H54 (cell line): ENCODE measurements at regions not wholly inside any gene's neighbourhood (a gene's known extent, or its start where the extent isn't known, plus 50 kb on each side); places are given as distances from the start of the nearest gene placed in this dataset.
"Not testable (repeated sequence)": the region's sequence is repeated elsewhere in the genome, so short reads cannot be mapped to it uniquely, and the experiment has no call there.

ENCODE experiments used
- DNase-seq: peaks from one replicate; pipeline ENCODE4 v3.0.0; 2011; ENCODE audit warnings: low spot score, mixed read lengths; ENCODE audit not compliant: insufficient read length
- FAIRE-seq: peaks from 3 replicates; lab custom pipeline; 2011; peaks lifted over from hg19 to GRCh38; lab: Jason Lieb, UNC
- POLR2A ChIP-seq: IDR thresholded peaks from 2 replicates; pipeline ENCODE4 v1.6.1; 2011; ENCODE audit warnings: low read depth, mild to moderate bottlenecking, low read length

GRCh38 chr21:41568606-41569385, 60.8 kb upstream of the TMPRSS2 start:
- FAIRE-seq = no peak
- no peak for TF ChIP-seq POLR2A
- no peak for DNase-seq

DNA sequence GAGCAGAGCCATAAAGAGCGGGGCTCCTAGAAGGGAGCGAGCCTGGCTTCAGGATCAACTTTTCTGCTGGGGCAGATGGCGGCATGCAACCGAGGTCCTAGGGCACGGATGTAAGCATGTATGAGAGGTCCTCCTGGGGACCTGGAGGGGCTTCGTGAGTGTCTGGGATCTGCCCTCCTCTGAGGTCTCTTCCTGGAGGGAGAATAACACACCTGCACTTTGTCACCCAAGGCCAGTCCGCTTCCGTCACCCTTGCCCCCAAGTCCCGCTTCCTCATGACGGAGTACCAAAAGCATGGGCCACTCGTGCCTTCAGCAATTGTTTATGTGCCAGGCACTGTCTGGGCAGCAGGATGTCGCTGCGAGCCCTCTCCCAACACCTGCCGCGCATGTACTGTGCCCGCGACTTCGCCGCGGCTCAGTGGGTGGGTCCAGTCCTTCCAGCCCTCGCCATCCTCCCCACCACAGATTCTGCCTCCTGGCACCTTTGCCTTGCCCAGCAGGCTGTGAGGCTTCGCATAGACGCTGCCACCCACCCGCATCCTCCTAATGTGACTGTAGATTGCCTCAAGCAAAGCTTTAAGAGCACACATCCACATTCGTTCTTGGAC, 60.0 kb upstream of the TMPRSS2 start:
- FAIRE-seq (no peak), DNase-seq (no peak)
- TF ChIP-seq POLR2A = no peak

DNA sequence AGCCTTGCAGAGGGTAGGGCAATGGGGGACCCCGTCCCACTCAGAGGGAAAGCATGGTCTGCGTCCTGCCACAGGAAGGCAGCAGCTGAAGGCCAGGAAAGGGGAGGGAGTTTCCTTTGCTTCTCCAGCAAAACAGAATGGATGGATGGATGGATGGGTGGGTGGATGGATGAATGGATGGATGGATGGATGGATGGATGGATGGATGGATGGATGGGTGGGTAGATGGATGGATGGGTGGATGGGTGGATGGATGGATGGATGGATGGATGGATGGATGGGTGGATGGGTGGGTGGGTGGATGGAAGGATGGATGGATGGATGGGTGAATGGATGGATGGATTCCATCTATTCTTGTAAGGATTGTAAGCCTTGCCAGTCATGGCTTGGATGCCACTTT, 59.3 kb upstream of the TMPRSS2 start:
- DNase-seq, FAIRE-seq: not testable (repeated sequence)

GRCh38 chr21:41566500-41567014, 58.6 kb upstream of the TMPRSS2 start:
- no peak for FAIRE-seq
- DNase-seq = no peak
- TF ChIP-seq POLR2A = no peak

DNA sequence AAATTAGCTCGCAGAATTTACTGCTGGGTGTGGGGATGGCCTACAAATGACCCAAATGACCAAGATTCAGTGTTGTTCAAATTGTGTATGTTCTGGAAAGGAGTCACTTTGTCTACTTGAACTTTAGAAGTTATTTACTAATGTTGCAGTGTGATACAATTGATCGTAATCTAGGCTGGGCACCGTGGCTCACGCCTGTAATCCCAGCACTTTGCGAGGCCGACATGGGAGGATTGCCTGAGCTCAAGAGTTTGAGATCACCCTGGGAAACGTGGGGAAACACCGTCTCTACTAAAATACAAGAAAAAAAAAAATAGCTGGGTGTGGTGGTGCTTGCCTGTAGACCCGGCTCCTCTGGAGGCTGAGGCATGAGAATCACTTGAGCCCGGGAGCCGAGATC, 57.6 kb upstream of the TMPRSS2 start:
- DNase-seq (no peak), FAIRE-seq (no peak)
- TF ChIP-seq POLR2A = no peak

DNA sequence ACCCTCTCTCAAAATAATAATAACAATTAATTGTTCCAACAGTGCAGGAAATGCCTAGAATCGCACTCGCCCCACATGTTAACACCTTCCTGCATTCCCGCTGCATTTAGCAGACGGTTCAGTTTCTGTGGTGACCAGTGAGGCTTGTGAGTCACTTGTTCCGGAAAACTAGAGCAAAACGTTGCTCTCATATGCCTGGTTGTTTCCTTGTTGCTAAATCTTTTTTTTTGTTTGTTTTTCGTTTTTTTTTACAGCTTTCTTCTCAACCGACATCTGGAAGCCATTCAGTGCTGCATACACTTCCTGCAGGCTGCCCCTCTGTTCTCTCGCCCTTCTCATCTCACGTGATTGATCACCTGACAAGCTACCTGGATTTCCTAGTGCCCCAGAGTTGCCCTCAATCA, 56.9 kb upstream of the TMPRSS2 start:
- FAIRE-seq (no peak), DNase-seq (no peak)
- no peak for TF ChIP-seq POLR2A

DNA sequence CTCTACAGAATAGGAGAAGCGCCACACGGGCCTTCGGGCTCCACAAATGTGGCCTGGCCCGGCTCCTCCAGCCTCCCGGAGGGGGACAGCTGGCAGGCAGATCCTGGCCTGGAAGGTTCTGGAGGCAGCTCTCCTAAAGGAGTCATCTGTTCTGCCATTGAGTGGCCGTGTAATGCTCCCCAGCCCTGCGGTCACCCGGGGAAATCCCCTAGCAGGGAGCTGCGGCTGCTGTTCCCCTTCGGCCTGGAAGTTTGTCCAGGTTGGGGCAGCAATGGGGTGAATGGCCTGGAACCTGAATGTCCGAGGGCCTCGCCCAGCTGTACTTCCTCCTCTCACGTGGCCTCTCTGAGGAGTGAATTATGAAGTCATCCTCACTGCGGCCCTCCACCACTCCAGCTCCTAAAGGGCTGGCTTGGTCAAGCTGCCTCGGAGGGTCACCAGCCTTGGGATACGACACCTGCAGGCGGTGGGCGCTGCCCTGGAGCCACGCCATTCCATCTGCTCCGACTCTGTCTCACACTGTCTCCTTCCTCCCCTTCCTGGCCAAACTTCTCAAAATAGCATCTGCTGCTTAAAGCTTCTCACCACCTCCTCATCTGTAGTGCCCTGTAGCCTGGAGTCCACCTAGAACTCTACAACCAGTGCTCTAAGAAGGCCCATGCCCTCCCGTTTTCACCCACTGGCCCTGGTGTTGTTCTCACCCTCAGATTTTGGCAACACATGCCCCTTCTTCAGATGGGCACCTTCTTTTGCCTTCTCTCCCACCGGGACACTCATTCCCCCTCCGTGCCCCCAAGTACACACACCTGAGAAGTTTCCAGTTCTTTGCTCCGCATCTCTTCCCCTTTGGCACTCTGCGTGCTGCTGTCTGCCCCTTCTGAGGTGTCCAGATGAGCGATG, 54.4 kb upstream of the TMPRSS2 start:
- no peak for TF ChIP-seq POLR2A
- DNase-seq (peak; percentile 35), FAIRE-seq (no peak)

DNA sequence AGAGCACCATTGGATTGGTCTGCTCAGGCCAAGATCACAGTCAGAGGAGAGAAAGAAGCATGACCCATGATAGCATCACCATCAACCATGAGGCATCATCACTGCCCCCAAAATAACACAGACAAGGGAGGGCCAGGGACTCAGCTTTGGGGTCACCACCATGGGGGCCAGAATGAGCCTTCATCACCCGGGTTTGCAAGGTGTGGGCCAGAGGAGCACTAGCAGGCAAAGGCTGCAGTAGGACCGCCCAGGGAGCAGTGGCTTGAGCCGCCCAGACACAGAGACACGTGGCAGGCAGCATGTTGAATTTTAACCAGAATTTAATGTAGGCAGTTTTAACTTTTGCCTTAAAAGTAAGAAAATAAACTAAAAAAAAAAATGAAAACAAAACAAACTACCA, 53.7 kb upstream of the TMPRSS2 start:
- TF ChIP-seq POLR2A = no peak
- FAIRE-seq = no peak
- DNase-seq = no peak

- TF ChIP-seq POLR2A = no peak
- DNase-seq (no peak), FAIRE-seq (no peak)
Observed at GRCh38 chr21:41560661-41561158, 52.8 kb upstream of the TMPRSS2 start.

GRCh38 chr21:41559658-41560631, 52.0 kb upstream of the TMPRSS2 start:
- no peak for TF ChIP-seq POLR2A
- FAIRE-seq (no peak), DNase-seq (no peak)

- DNase-seq (no peak), FAIRE-seq (no peak)
- TF ChIP-seq POLR2A = no peak
Observed at GRCh38 chr21:41558842-41559241, 50.9 kb upstream of the TMPRSS2 start.

DNA sequence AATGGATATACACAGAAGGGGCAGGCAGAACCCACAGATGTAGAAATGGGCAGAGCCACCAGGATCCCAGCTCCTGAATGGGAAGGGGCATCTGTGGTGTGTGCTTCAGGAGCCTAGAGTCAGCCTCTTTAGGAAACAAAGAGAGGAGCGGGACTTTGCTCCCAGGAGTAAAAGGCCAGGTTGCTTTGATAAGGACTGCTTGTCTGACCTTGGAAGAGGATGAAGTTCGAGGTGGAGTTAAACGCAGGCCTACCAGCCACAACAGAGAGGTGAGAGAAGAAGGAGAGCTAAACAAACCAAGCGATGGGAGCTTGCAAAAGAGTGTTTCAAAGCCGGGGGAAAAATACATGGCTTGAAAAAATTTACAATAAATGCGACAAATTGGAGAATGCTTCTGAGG, 49.9 kb upstream of the TMPRSS2 start:
- no peak for DNase-seq
- no peak for TF ChIP-seq POLR2A
- FAIRE-seq = no peak
